Umbilical cord (tissue), 1 donor: ENCODE measurements at regions not wholly inside any gene's neighbourhood (a gene's known extent, or its start where the extent isn't known, plus 50 kb on each side); places are given as distances from the start of the nearest gene placed in this dataset.
"Not testable (repeated sequence)": the region's sequence is repeated elsewhere in the genome, so short reads cannot be mapped to it uniquely, and the experiment has no call there.

Source experiments
- DNase-seq: peaks from one replicate; pipeline ENCODE4 v3.0.0-alpha.2; 2015; ENCODE audit warnings: low spot score

DNA sequence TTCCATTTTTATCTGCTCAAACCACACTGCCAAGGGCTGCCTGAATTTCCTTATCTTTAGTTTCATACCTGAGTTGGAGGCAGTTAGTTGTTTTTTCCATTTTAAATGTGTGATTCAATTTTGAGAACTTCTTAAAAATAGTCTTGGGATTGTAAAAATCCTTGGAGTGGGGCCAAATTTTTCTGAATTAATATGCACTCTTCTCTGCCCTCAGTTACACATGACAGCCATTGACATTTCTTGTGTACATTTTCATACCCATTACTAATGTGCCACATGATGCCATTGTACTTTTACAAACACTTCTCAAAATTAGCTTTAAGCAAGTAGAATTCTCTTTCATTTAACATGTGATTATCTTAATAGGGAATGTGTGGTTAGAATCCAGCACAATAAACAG lies 141.7 kb downstream of the C3orf38 start:
- no peak for DNase-seq

GRCh38 chr3:88298189-88298588 lies 148.4 kb downstream of the C3orf38 start:
- DNase-seq, result peak; percentile 10

- DNase-seq, result no peak
These were observed 151.7 kb downstream of the C3orf38 start for GRCh38 chr3:88301273-88301995.

DNA sequence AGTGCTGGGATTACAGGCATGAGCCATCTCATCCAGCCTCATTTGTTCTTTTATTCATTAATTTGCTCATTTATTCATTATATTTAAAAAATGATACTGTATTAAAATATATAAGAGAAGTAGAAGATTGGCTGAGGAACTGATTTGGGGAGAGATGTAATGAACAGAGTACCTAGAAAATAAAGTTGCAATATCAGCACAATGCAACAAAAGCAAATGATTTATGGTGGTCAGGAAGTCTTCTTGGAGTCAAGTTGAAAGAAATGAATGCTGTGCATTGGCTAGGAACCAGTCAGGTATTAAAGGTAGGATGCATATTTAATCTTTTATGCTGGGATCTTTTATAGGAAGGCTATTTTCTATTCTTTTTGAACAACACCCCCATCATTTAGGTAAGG lies 152.2 kb downstream of the C3orf38 start:
- DNase-seq, result no peak

DNA sequence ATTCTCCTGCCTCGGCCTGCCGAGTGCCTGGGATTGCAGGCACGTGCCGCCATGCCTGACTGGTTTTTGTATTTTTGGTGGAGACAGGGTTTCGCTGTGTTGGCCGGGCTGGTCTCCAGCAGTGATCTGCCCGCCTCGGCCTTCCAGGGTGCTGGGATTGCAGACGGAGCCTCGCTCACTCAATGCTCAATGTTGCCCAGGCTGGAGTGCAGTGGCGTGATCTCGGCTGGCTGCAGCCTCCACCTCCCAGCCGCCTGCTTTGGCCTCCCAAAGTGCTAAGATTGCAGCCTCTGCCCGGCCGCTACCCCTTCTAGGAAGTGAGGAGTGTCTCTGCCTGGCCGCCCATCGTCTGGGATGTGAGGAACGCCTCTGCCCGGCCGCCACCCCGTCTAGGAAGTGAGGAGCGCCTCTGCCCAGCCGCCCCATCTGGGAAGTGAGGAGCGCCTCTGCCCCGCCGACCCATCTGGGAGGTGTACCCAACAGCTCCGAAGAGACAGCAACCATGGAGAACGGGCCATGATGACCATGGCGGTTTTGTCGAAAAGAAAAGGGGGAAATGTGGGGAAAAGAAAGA lies 153.7 kb downstream of the C3orf38 start:
- DNase-seq, result not testable (repeated sequence)

DNA sequence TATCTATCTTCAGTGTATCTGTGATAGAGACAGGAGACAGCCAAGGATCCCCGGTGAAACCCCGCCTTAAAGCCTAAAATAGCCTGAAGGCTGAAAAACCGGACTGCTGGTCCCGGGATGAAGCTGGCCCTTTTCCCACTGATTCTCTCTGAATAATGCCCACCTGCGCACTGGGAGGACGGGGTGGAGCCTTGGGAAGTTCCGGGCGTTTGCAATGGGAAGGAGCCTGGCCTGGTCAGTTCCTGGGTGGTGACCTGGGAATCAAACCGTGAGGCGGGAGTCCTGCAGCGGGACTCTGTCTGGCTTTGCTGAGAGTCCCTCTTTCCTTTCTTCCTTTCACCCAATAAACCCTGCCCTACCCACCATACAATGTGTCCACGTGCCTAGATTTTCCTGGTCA lies 157.9 kb downstream of the C3orf38 start:
- no peak for DNase-seq

- peak; percentile 20 for DNase-seq
These were observed 162.1 kb downstream of the C3orf38 start for GRCh38 chr3:88311826-88312225.

- no peak for DNase-seq
These were observed 162.5 kb downstream of the C3orf38 start for GRCh38 chr3:88312256-88312655.

GRCh38 chr3:88318067-88318466 lies 168.3 kb downstream of the C3orf38 start:
- no peak for DNase-seq

DNA sequence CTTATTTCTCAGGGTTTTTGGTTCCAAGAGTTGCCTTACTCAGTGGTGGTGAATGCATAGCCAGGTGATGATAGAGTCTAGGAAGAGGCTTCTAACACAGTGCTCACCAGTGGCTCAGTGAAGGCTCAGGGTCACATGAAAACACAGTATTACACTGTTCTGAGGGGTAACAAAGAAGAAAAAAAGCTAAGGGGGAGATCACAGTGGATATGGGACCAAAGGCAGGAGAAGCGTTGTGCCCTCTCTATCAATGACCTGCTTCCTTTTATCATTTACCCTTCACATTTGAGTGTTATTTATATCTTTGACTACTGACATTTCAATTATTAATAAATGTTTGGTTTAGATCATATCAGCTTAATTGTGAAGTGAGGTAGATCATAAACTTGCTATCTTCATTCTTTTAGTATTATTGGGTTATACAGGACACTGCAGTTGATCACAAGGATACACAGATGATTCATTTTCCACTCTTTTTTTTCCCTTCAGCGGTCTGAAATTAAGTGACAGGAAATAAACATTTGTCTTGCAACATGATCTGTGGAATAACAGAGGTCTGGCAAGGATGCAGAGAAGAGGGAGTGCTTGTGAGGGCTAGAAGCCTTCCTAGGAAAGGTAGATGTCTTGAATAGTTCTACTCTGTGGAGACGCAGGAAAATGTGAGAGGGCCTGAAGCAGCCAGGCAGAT lies 171.7 kb downstream of the C3orf38 start:
- no peak for DNase-seq

DNA sequence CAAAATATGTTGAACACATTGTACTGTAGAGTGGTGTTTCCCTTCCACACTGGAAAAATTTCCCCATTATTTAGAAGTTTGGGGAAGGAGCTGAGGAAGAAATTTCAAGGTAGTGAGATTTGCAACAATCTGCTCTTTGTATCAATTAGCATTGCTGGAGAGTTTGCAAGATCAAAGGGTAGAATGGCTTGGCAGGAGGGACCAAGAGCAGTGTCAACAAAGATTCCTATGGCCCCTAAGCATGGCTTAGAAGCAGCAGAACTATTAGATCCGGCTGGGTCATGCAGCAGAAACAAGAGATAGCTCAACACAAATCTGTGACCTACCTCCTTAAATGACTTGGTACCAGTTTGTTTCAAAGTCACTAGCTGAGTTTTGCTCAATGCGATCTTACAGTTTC lies 175.0 kb downstream of the C3orf38 start:
- no peak for DNase-seq

- no peak for DNase-seq
These were observed 184.6 kb downstream of the C3orf38 start for GRCh38 chr3:88334187-88334868.

DNA sequence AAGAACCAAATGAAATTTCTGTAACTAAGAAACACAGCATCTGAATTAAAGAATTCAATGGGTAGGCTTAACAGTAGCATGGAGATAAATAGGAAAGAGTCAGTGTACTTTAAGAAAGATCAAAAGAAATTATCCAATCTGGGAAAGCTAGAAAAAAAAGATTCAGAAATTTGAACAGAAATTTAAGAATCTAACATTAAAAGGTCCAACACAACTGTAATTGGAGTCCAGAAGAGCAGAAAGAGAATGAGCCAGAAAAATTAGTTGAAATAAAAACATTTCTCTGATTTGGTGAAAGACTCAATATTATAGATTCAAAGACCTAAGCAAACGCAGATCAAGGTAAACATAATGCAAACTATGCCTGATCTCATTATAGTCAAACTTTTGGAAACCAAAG lies 187.1 kb downstream of the C3orf38 start:
- DNase-seq, result no peak

- DNase-seq, result no peak
These were observed 193.5 kb downstream of the C3orf38 start for GRCh38 chr3:88343264-88343663.

- DNase-seq, result no peak
These were observed 196.9 kb downstream of the C3orf38 start for GRCh38 chr3:88346643-88347042.

DNA sequence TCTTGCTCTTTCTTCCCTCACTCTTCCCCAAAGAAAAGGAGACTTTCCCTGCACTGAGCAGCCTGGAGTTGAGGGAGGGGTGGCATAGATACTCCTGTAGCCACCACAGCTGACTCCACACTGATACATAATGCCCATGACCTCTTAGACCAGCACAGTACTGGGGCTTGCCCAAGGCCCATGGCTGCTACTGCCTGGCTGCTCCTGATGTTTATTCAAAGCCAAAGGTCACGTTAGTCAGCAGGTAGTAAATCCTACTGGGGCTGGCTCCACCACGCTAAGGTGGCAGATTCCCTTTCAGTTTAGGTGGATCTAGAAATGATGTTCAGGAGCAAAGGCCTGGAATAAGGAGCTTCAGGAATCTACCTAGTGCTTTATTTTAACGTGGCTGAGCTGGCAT lies 212.7 kb downstream of the C3orf38 start:
- no peak for DNase-seq

DNA sequence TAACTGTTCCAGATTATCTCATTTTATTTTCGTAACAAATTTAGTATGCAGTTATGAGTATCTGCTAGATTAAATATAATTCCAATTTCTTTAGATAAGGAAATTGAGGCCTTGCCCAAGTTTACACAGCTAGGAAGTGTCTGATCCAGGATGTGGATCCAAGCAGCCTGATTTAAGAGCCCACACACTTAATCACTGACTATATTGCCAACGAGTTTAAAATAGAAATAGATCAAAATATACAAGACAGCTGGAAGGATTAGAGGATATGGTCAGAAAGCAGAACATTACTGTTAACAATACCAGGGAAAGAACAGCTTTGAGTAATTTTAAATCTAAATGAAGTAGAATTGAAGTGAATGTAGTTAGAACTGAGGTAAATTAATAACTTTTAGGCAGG lies 215.2 kb downstream of the C3orf38 start:
- DNase-seq, result peak; percentile 48

- no peak for DNase-seq
These were observed 219.6 kb downstream of the C3orf38 start for GRCh38 chr3:88369337-88369736.

- DNase-seq, result no peak
These were observed 220.0 kb downstream of the C3orf38 start for GRCh38 chr3:88369767-88370166.

DNA sequence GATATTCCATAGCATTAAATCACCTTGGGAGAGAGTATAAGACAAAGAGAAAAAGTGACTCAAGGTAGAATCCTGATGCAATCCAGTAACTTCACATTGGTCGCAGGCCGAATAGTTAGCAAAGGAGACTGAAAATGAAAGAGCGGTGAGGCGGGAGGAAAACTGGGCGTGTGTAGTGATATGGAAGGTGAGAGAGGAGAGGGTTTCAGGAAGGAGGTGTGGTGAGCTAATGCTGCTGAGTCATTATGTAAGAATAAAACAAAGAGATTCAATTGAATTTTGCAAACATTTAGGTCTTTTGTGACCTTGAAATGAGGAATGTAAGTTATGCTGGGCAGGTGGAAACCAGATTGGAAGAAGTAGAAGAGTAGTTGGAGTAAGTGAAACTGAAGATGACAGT lies 235.3 kb downstream of the C3orf38 start:
- no peak for DNase-seq

GRCh38 chr3:88398581-88398980 lies 248.8 kb downstream of the C3orf38 start:
- DNase-seq, result no peak

DNA sequence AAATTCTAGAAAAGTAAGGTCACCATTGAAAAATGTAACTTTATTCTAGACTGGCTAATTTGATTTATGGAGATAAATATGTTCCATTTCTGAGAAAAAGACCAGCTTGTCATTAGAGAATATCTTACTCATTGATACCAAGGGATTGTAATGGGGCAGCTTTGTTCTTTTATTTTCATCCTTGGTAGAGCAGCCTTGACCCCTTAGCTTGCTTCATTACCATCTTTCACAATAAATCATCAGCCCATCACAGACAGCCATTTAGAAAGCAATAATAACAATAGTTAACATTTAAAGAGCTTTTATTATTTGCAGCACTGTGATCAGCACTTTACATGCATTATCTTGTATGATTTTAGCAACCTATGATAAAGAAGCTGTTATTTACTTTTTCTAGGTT lies 253.6 kb downstream of the C3orf38 start:
- no peak for DNase-seq

DNA sequence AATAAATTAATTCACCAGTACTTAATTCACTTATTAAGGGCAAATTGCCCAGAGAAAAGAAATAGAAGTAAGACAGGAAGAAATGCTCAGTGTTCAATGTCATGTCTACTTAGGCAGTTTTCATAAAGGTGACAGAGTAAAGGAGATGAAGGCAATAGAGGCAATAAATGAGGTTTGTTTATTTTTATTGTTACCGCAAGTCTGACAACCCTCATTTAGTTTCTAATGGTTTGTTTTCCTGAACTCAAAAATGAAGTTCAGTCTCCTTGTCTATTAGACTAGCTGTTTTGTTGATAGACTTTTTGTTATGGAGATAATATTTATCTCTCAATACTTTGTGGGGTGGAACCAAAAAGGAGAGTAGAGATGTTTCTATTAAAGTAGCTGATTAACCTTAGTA lies 258.3 kb downstream of the C3orf38 start:
- no peak for DNase-seq
